Sigmoid colon (tissue), 6 donors: ENCODE measurements at regions not wholly inside any gene's neighbourhood (a gene's known extent, or its start where the extent isn't known, plus 50 kb on each side); places are given as distances from the start of the nearest gene placed in this dataset.
A peak's percentile ranks its signal among the peaks of the same experiment; 100 is the strongest.

ENCODE experiments used
- DNase-seq: peaks from one replicate; pipeline ENCODE4 v3.0.0-alpha.2; 2019
- H3K27ac ChIP-seq, 4 donors: fragments of 200-600 bp; sonication (generic); one replicate each; pipeline ENCODE4 v1.5.1; 2016 to 2019; ENCODE audit warnings: mild to moderate bottlenecking in 1 of 4
- H3K27me3 ChIP-seq, 3 donors: fragments of 200-600 bp; sonication (generic); one replicate each; pipeline ENCODE4 v1.5.1; 2019; ENCODE audit warnings: mild to moderate bottlenecking in 1 of 3
- H3K36me3 ChIP-seq, 4 donors: fragments of 200-600 bp; sonication (generic); one replicate each; pipeline ENCODE4 v1.5.1; 2016 to 2019
- H3K4me1 ChIP-seq, 4 donors: fragments of 200-600 bp; sonication (generic); one replicate each; pipeline ENCODE4 v1.5.1; 2017 to 2019
- H3K4me3 ChIP-seq, 4 donors: fragments of 200-600 bp; sonication (generic); one replicate each; pipeline ENCODE4 v1.5.1; 2017 to 2019; ENCODE audit warnings: mild to moderate bottlenecking in 2 of 4, moderate library complexity in 1 of 4
- H3K9me3 ChIP-seq, 4 donors: fragments of 200-600 bp in 3 of 4; sonication (generic) in 3 of 4; one replicate each; pipeline versions ENCODE4 v1.5.1 to v1.6.1; 2013 to 2019
- EP300 ChIP-seq, 4 donors: sonication (generic); formaldehyde crosslinking; IDR thresholded peaks; one replicate each; pipeline ENCODE4 v1.6.1; 2017; ENCODE audit warnings: antibody characterized with exemption in 4 of 4
- POLR2A ChIP-seq, 2 donors: fragments of 450-650 bp; IDR thresholded peaks; one replicate each; pipeline ENCODE4 v1.6.1; 2016; ENCODE audit warnings: antibody characterized with exemption in 2 of 2, mild to moderate bottlenecking in 2 of 2, moderate library complexity in 2 of 2
- POLR2AphosphoS5 ChIP-seq, 4 donors: sonication (generic); formaldehyde crosslinking; IDR thresholded peaks; one replicate each; pipeline ENCODE4 v1.6.1; 2017; ENCODE audit warnings: antibody characterized with exemption in 4 of 4
- WGBS, 2 donors: extraction: QIAGEN DNeasy Blood & Tissue Kit; methylation state at CpG; one replicate each; pipeline ENCODE4 v1.1.7; 2013; 5-methylcytosine and 5-hydroxymethylcytosine counted together
- intact Hi-C: fragments of 100-400 bp; cut with DNase I; formaldehyde crosslinking; loops from one replicate; pipeline ENCODE4 v1.15.1; 2023
- TF ChIP-seq, protein P1 (sequence below), 4 experiments: fragments of 450-650 bp in 3 of 4; fragments of 200-600 bp in 1 of 4; IDR thresholded peaks; one replicate each; pipeline ENCODE4 v1.5.1; 2016 to 2019; ENCODE audit warnings: antibody characterized with exemption in 4 of 4, mild to moderate bottlenecking in 3 of 4, moderate library complexity in 2 of 4
- donor health status: healthy with polysubstance abuse.
- donor health status: healthy.

DNA sequence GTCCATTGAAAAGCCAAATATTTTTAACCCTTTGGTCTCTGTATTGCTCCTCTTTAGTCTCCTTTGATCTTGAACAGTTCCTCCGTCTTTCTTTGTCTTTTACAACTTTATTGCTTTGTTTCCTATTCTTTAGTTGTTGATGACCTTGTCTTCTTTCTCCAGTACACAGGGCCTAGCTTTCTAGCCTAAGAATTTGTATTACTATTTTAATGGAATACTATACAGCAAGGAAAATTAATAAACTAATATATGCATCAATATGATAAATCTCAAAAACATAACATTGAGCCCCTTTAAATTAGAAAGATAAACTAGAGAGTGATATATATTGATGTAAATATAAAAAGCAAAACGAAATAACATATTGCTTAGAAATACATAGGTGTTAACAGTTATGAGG lies 88.7 kb downstream of the NR1D2 start:
- 74 to 86% methylated on average over 2 of the region's 2 CpGs for WGBS, 2 donors
- TF ChIP-seq POLR2A (IDR thresholded peaks at IDR 0.05) (no peak), EP300 (IDR thresholded peaks at IDR 0.05) (no peak), POLR2AphosphoS5 (IDR thresholded peaks at IDR 0.05) (no peak)
- TF ChIP-seq, protein P1, sequence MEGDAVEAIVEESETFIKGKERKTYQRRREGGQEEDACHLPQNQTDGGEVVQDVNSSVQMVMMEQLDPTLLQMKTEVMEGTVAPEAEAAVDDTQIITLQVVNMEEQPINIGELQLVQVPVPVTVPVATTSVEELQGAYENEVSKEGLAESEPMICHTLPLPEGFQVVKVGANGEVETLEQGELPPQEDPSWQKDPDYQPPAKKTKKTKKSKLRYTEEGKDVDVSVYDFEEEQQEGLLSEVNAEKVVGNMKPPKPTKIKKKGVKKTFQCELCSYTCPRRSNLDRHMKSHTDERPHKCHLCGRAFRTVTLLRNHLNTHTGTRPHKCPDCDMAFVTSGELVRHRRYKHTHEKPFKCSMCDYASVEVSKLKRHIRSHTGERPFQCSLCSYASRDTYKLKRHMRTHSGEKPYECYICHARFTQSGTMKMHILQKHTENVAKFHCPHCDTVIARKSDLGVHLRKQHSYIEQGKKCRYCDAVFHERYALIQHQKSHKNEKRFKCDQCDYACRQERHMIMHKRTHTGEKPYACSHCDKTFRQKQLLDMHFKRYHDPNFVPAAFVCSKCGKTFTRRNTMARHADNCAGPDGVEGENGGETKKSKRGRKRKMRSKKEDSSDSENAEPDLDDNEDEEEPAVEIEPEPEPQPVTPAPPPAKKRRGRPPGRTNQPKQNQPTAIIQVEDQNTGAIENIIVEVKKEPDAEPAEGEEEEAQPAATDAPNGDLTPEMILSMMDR (IDR thresholded peaks at IDR 0.05) = no peak

DNA sequence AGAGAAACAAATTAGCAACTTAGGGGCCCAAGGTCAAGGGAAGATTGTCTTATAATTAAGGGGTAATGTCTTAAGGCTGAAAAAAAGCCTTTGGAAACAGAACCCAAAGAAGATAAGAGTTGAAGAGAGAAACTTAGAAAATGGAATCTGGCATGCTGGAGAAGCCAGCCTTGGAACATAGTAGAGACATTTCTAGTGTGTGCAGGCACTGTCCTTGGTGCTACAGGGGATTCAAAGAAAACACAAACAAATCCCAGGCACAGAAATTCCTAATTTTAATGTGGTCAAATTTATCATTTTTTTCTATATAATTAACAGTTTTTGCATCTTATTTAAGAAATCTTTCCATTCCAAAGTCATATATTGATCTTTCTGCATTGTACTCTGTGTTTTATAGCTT lies 89.4 kb downstream of the NR1D2 start:
- Histone ChIP-seq H3K27ac (no peak overlapping the region), H3K4me1 (no peaks in the 10 kb centered on the region), H3K4me3 (no peak overlapping the region), H3K9me3 (no peaks in the 10 kb centered on the region), H3K27me3 (no peaks in the 10 kb centered on the region), H3K36me3 (no peaks in the 10 kb centered on the region)
- intact Hi-C loops = no loop called here
- no peak for DNase-seq
- no peak for TF ChIP-seq POLR2A (IDR thresholded peaks at IDR 0.05)
- no peak for TF ChIP-seq POLR2AphosphoS5 (IDR thresholded peaks at IDR 0.05)
- TF ChIP-seq, protein P1 (IDR thresholded peaks at IDR 0.05) = no peak
- no peak for TF ChIP-seq EP300 (IDR thresholded peaks at IDR 0.05)

More for the DNA sequence above, 88.7 kb downstream of the NR1D2 start:
- intact Hi-C loops = no loop called here
- Histone ChIP-seq H3K27me3 (no peaks in the 10 kb centered on the region), H3K27ac (no peak overlapping the region), H3K4me3 (no peak overlapping the region), H3K4me1 (no peaks in the 10 kb centered on the region), H3K9me3 (no peaks in the 10 kb centered on the region), H3K36me3 (no peaks in the 10 kb centered on the region)
- no peak for DNase-seq

DNA sequence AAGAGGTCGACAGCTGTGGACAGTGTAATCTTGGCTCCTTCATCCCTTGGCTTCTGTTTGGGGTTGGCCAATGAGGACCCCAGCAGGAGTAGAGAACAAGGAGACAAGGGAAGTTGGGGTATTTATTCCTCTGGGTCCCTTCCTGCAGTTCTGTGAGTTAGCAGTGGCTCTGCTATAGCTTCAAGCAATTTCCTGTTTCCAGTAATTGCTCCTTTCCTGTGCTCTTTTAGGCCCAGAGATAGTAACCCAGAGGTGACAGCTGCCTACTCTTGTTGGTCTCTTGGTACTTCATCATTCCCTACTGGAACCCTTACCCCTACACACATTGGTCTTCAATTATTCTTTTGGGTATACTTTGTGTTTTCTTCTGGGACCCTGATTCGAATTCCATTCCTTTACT lies 92.9 kb downstream of the NR1D2 start:
- no peak overlapping the region for H3K27ac ChIP-seq
- peaks cover 0 to 32% (median 27%) of the 10 kb centered on the region in 4 donors for H3K4me1 ChIP-seq
- intact Hi-C loops = no loop called here
- no peaks in the 10 kb centered on the region for H3K27me3 ChIP-seq
- 94% methylated on average over 2 of the region's 2 CpGs for WGBS, 2 donors
- H3K9me3 ChIP-seq = no peaks in the 10 kb centered on the region
- H3K4me3 ChIP-seq = no peak overlapping the region
- no peaks in the 10 kb centered on the region for H3K36me3 ChIP-seq
- DNase-seq = no peak
- TF ChIP-seq POLR2A (IDR thresholded peaks at IDR 0.05) (no peak), POLR2AphosphoS5 (IDR thresholded peaks at IDR 0.05) (no peak), EP300 (IDR thresholded peaks at IDR 0.05) (no peak)
- TF ChIP-seq, protein P1 (IDR thresholded peaks at IDR 0.05) = no peak

DNA sequence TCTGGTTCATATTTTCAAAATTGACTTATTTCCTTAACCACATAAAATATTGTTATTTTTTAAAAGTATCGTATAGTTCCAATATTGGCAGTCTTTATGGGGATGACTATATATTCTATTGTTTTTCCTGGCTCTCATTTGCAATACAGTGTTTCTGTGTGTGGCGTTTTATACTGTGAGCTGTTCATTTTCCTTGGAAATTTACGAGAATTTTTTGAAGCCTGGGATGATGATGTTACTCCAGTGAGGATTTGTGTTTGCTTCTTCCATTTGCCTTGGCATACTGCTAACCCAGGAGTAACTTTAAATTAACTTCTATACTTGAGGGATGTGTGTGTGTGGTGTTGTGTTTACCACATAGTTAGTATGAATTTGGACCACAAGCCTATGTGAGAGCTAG lies 95.2 kb downstream of the NR1D2 start:
- intact Hi-C loops = loop anchor here (5.0 kb wide), 1 partner anchor 97 kb away; no protein-coding TSS in a partner anchor
- Histone ChIP-seq H3K9me3 (no peaks in the 10 kb centered on the region), H3K4me3 (no peak overlapping the region), H3K4me1 (peaks cover 0 to 54% (median 44%) of the 10 kb centered on the region in 4 donors), H3K27me3 (no peaks in the 10 kb centered on the region), H3K36me3 (no peaks in the 10 kb centered on the region), H3K27ac (peak overlapping the region in 2 of 4 donors; percentile 80)
- TF ChIP-seq POLR2AphosphoS5 (IDR thresholded peaks at IDR 0.05) (peak in 2 of 4 donors; percentile 29 to 33), EP300 (IDR thresholded peaks at IDR 0.05) (no peak)
- 88 to 95% methylated on average over 3 of the region's 3 CpGs for WGBS, 2 donors
- no peak for DNase-seq

DNA sequence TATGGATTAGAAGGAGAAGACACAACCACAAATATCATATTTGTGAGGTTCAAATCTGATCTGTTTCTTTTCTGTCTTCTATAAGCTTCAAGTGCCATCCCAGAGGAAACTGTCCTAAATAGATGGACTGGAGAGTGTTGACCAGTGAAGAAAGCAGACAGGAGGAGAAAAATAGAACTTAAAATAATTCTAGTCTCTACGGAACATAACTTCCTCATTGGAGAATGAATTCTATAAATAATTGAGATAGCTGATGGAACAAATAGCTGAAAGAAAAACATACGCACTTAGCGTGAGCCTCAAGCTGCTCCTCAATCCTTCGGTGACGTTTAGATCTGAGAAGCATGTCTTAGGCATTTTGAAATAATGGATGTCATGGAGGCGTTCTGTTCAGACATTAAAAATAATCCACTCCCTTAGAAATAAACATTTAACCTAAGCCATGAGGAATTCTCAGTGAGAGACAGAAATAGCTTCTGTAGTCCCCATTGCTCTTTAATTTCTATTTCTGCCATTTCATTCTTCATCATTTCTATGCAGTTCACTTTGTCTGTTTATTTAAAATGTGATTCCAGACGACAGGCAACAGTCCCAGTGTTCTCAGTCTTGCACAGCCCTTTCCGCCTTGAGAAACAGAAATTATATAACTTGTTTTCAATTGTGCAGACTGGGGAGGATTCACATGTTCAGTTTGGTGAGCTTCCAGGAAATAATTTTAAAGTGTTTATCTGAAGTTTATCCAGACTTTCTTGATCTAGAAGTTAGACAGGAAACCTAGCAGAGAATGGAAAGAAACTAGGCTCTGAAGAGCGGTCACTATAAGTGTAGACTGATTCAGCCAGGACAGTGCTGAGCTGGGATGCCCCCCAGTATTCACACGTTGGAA lies 97.3 kb downstream of the NR1D2 start:
- Histone ChIP-seq H3K4me3 (peak overlapping the region in 2 of 4 donors; percentile 14 to 17), H3K27me3 (no peaks in the 10 kb centered on the region), H3K4me1 (peaks cover 0 to 67% (median 48%) of the 10 kb centered on the region in 4 donors), H3K36me3 (no peaks in the 10 kb centered on the region), H3K9me3 (no peaks in the 10 kb centered on the region), H3K27ac (peak overlapping the region; percentile 77 to 85 (median 80))
- intact Hi-C loops = loop anchor here (5.0 kb wide), 1 partner anchor 95 kb away; no protein-coding TSS in a partner anchor
- TF ChIP-seq POLR2AphosphoS5 (IDR thresholded peaks at IDR 0.05) (peak; percentile 50 to 74 (median 58)), POLR2A (IDR thresholded peaks at IDR 0.05) (no peak), EP300 (IDR thresholded peaks at IDR 0.05) (peak in 3 of 4 donors; percentile 6 to 38 (median 17))
- TF ChIP-seq, protein P1 (IDR thresholded peaks at IDR 0.05) = no peak
- 63 to 77% methylated on average over 10 of the region's 10 CpGs for WGBS, 2 donors
- DNase-seq = peak; percentile 77
